GM18505 (cell line): ENCODE measurements at regions not wholly inside any gene's neighbourhood (a gene's known extent, or its start where the extent isn't known, plus 50 kb on each side); places are given as distances from the start of the nearest gene placed in this dataset.
A peak's percentile ranks its signal among the peaks of the same experiment; 100 is the strongest.
"Not testable (repeated sequence)": the region's sequence is repeated elsewhere in the genome, so short reads cannot be mapped to it uniquely, and the experiment has no call there.

Experiments used
- ATAC-seq: cut with Tn5 transposase; IDR thresholded peaks from one replicate; pipeline ENCODE4 v1.9.1; 2021; ENCODE audit not compliant: unreplicated experiment
- POLR2A ChIP-seq: IDR thresholded peaks from 4 replicates; pipeline ENCODE4 v1.6.1; 2011; ENCODE audit warnings: borderline replicate concordance; ENCODE audit not compliant: insufficient read depth, insufficient read length; ENCODE audit errors: extremely low read depth

GRCh38 chr3:72165808-72166207, 380.9 kb upstream of the PROK2 start:
- no peak for ATAC-seq
- TF ChIP-seq POLR2A, result no peak

DNA sequence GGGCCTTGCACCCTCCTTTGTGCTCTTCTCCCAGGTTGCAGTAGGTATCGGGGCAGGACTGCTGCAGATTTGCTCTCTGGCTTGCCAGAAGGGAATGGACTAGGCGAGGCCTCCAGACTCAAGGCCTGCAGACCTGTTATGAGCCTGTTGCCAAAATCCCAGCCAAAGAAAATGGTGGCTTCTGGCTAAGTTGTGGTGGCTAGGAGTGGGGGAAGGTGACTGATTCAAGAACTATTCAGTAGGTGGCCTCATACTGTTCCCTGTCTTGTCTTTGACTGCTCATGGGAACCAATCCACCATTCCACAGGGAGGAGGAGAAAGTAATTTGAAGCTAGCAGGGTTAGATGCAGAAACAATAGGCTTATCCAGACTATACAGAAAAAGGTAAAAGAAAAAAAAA, 380.4 kb upstream of the PROK2 start:
- no peak for ATAC-seq
- TF ChIP-seq POLR2A, result no peak

DNA sequence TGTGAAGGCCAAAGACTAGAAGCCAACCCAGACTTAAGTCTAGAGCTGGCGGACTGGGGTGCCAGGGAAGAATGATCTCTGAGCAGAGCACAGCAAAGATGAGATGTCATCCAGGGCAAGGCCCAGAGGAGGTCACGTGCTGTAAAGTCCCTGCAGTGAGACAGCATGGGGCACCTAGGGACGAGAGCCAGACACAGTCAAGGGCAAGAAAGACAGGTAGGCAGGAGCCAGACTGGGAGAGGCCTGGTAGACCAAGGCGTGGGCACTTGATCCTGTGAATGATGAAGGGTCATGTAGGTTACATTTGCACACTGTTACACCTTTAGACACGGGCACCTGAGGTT, 379.7 kb upstream of the PROK2 start:
- ATAC-seq, result no peak
- peak; percentile 35 for TF ChIP-seq POLR2A

GRCh38 chr3:72163809-72164634, 379.1 kb upstream of the PROK2 start:
- peak; percentile 59 for TF ChIP-seq POLR2A
- peak; percentile 81 for ATAC-seq

DNA sequence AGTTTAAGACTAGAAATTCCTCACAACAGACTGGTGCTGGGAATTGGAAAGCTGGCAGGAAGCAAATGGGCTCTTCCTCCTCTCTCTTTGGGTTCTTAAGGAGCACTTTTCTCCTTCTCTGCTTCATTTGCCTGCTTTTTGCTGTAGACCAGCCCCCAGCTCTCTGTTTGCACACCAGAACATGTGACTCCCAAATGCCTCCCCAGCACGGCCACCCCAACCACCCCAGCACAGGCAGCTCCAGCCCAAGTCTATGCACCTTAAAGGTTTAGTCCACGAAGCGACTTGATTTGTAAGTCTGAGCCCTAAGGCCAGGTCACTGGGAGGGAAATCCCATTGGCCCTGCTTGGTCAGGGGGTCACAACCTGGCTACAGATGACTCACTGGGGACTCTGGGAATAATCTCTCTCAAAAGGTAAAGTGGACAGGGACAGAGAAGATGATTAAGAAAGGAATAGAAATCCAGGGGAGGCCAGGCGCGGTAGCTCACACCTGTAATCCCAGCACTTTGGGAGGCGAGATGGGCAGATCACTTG, 377.8 kb upstream of the PROK2 start:
- no peak for TF ChIP-seq POLR2A
- ATAC-seq, result no peak

DNA sequence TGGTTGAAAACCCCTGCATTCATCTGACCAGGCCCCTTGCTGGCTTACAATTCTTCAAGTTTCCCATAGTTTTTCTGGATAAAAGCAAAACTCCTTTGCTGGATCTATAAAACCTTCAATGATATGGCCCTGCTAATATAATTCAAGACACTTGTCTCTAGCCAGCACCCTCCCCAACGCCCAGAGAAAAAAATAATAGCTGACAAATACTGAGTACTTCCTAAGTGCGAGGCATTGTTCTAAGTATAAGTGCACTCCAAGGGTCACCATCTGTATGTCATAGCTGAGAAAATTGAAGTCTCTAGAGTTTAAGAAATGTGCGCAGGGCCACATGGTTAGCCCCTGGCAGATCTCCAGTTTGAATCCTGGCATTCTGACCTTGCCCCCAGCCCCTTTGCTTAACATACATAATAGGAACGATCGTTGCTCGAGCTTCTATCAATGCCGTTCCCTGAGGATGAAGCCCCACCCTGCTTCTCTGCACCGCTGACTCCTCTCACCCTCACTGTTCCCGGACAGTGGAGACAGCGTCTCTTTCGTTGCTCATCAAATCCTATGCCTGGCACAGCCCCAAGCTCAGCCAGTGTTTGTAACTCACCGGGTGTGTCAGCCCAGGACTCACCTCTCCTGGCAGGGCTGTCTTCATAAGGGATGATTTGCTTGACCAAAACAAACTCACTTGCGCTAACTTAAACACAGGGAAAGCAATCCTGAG, 377.1 kb upstream of the PROK2 start:
- ATAC-seq, result no peak
- no peak for TF ChIP-seq POLR2A

GRCh38 chr3:72161285-72161684, 376.3 kb upstream of the PROK2 start:
- ATAC-seq, result not testable (repeated sequence)

DNA sequence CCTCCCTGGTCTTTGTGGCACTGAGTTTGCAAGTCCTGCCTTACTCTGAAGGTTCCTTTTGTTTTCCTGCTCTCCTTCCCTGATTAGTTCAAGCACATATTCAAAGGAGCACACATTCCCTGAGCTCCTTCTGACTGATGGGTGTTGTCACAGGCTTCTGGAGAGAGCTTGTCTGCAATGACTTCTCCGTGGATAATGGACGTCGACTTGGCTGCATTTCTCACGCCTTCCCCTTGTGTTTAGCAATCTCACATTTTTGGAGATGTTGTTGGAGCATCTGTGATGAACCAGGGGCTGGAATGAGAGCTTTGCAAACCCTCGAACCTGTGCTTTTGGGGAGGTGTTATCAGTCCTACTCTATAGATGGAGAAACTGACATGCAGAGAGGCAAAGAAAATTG, 375.4 kb upstream of the PROK2 start:
- no peak for TF ChIP-seq POLR2A
- no peak for ATAC-seq

- no peak for ATAC-seq
- no peak for TF ChIP-seq POLR2A
Observed at GRCh38 chr3:72159487-72159886, 374.5 kb upstream of the PROK2 start.

DNA sequence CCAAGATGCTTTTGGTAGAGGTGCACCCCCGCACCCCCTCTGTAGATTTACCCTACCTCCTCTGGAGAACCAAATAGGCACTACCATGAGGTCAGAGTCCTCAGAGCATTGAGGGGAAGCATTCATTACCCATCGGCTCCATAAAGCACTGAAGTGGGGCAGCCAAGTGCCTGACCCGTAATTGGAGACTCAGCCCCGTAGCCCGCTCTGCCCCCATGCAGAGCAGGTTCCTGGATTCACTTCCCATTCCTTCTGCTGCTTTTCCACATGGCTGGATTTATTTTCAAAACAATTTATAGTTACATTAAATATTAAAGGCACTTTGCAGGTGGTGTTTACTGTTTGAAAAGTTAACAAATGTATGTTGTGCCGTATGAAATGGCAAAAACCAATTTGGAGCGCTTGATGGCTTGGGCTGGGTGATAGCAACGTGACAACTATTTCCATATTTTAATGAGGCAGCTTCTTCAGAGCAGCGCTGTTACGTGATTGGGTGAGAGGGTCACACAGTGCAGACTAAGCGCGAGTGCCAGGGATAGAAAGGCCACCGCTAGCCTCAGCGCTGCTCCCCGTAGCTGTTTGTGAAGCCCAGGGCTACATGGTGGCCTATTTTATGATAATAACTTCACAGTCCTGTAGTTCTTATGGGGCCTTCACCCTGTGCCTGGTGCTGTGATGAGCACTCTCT, 373.8 kb upstream of the PROK2 start:
- no peak for TF ChIP-seq POLR2A
- ATAC-seq, result peak; percentile 15

- peak; percentile 67 for ATAC-seq
- TF ChIP-seq POLR2A, result no peak
Observed at GRCh38 chr3:72157748-72158638, 373.0 kb upstream of the PROK2 start.

GRCh38 chr3:72155391-72156064, 370.6 kb upstream of the PROK2 start:
- ATAC-seq, result no peak
- TF ChIP-seq POLR2A, result no peak
